GM23248 (cell line): ENCODE measurements at regions not wholly inside any gene's neighbourhood (a gene's known extent, or its start where the extent isn't known, plus 50 kb on each side); places are given as distances from the start of the nearest gene placed in this dataset.

ENCODE experiments used
- EZH2 ChIP-seq: fragments of 200-600 bp; sonication (generic); IDR thresholded peaks from 2 replicates; pipeline ENCODE4 v1.6.1; 2018; ENCODE audit warnings: antibody characterized with exemption, mild to moderate bottlenecking; ENCODE audit not compliant: insufficient read depth, poor library complexity, severe bottlenecking
- EZH2phosphoT487 ChIP-seq: fragments of 200-600 bp; sonication (generic); IDR thresholded peaks from 2 replicates; pipeline ENCODE4 v1.6.1; 2018; ENCODE audit warnings: antibody characterized with exemption, moderate library complexity, mild to moderate bottlenecking, low read depth; ENCODE audit not compliant: insufficient read depth

DNA sequence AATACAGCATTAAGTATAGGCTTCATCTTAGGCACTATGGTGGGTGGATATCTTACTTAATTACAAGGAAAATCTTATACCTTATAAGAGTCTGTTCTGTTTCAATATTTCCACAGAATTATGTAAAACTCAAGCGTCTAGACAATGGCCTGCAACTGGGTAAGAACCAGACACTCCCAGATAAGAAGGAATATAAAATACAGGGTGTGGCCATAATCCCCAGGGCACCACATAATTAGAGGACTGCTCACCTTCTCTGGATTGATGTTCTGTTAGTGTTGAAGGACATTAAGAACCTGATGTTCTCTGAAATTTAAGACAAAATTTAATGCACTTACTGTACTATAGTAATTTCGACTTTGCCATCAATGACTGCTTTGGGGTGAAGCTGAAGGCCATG lies 198.2 kb upstream of the ARSJ start:
- TF ChIP-seq EZH2 = no peak
- TF ChIP-seq EZH2phosphoT487 = no peak
